ENCODE measurements at regions not wholly inside any gene's neighbourhood (a gene's known extent, or its start where the extent isn't known, plus 50 kb on each side); places are given as distances from the start of the nearest gene placed in this dataset.

DNA sequence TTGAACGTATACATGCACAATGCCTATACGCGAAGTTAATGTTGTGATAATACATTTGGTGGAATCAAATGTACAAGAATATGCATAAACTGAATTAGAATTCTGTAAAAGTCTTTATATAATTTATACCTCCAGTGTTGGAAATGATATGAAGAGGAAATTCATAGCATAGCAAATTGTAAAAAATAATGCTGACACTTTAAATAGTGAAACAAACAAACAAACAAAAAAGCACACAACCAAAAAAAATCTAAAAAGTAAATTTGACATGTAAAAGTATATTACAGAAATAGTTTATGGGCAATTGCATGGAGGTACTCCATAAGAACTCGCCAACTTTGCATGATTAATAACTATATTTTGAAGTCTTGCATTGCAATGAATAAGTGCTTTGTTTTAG, 780.9 kb downstream of the TBC1D32 start:
- Mint-ChIP-seq H3K36me3 (no peaks in the 10 kb centered on the region), H3K9me3 (no peaks in the 10 kb centered on the region)

DNA sequence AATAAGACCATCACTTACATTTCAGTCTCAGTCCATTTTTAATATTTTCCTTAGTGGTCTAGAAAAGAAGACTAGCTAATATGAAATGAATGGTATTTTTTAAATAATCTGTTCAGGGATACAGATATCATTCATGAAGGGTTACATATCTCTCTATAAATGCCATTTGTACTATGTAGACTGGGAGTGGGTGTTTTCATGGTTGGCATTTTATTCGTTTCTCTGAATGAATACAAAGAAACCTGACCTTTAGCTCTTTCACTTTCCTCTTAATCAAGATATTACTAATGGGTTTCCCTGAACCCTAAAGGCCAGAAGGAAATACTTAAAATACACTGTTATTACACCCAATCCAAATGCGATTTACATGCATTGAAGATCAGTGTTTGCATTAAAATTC, 788.9 kb downstream of the TBC1D32 start:
- no peak for ATAC-seq (ENCODE audit: low read depth)
- Mint-ChIP-seq H3K4me1 (no peaks in the 10 kb centered on the region), H3K27ac (no peak overlapping the region), H3K9me3 (no peaks in the 10 kb centered on the region), H3K27me3 (no peaks in the 10 kb centered on the region), H3K4me3 (no peak overlapping the region), H3K36me3 (no peaks in the 10 kb centered on the region)
- DNase-seq (ENCODE audit: low spot score in 2 of 2): no peak

More for the DNA sequence above, 780.9 kb downstream of the TBC1D32 start:
- no peak for ATAC-seq (ENCODE audit: low read depth)
- Mint-ChIP-seq H3K27ac (no peak overlapping the region), H3K4me1 (no peaks in the 10 kb centered on the region), H3K27me3 (no peaks in the 10 kb centered on the region), H3K4me3 (no peak overlapping the region)
- DNase-seq (ENCODE audit: low spot score in 2 of 2): no peak

DNA sequence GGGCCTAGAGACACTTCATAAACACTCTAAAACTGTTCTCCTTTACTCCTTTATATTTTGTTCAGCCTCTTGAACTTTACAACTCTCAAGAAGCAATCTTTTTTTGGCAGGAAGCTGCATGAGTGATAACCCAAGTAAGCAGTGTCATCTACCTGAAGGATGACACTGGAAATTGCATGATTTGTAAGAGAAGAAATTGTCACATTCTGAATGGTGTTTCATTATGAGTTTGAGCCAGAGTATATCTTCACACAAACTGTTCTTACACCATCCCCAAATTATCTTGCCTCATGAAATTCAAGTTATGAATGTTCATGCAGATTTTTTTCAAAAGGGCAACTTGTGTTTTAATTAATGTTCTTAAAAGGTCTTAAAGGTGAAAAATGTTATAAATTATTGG, 799.3 kb downstream of the TBC1D32 start:
- H3K9me3 Mint-ChIP-seq: no peaks in the 10 kb centered on the region
- no peak for DNase-seq (ENCODE audit: low spot score in 2 of 2)
- no peak for ATAC-seq (ENCODE audit: low read depth)
- no peak overlapping the region for H3K4me3 Mint-ChIP-seq
- H3K27ac Mint-ChIP-seq: no peak overlapping the region
- no peaks in the 10 kb centered on the region for H3K4me1 Mint-ChIP-seq
- no peaks in the 10 kb centered on the region for H3K36me3 Mint-ChIP-seq
- H3K27me3 Mint-ChIP-seq: no peaks in the 10 kb centered on the region

GRCh38 chr6:120526576-120526975, 807.7 kb downstream of the TBC1D32 start:
- H3K27ac Mint-ChIP-seq: no peak overlapping the region
- DNase-seq (ENCODE audit: low spot score in 2 of 2): no peak
- no peaks in the 10 kb centered on the region for H3K4me1 Mint-ChIP-seq
- ATAC-seq (ENCODE audit: low read depth): no peak
- H3K36me3 Mint-ChIP-seq: no peaks in the 10 kb centered on the region
- no peak overlapping the region for H3K4me3 Mint-ChIP-seq
- H3K9me3 Mint-ChIP-seq: no peaks in the 10 kb centered on the region
- H3K27me3 Mint-ChIP-seq: no peaks in the 10 kb centered on the region

DNA sequence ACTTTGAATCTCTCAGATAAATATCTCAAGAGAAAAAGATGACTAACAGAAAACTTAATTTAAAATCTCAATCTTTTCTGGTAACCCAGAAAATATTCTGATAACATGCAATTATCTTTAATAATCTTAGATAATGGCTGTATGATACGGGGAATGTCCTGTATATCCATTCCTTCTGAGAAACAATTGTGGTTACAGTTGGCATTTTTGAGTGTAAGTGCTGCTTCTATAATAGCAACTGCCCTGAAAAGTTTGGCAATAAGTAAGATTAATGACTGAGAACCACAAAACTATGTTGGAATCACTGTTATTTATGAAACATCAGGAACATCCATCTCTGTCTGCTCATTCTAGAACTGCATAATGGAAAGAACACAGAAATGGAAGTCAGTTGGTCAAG, 819.7 kb downstream of the TBC1D32 start:
- Mint-ChIP-seq H3K4me1 (no peaks in the 10 kb centered on the region), H3K36me3 (no peaks in the 10 kb centered on the region), H3K27ac (no peak overlapping the region), H3K27me3 (no peaks in the 10 kb centered on the region), H3K9me3 (no peaks in the 10 kb centered on the region), H3K4me3 (no peak overlapping the region)
- no peak for ATAC-seq (ENCODE audit: low read depth)
- DNase-seq (ENCODE audit: low spot score in 2 of 2): no peak

GRCh38 chr6:120511712-120512111, 822.6 kb downstream of the TBC1D32 start:
- Mint-ChIP-seq H3K27ac (no peak overlapping the region), H3K4me1 (no peaks in the 10 kb centered on the region), H3K4me3 (no peak overlapping the region), H3K36me3 (no peaks in the 10 kb centered on the region), H3K27me3 (no peaks in the 10 kb centered on the region), H3K9me3 (no peaks in the 10 kb centered on the region)
- no peak for ATAC-seq (ENCODE audit: low read depth)
- no peak for DNase-seq (ENCODE audit: low spot score in 2 of 2)

GRCh38 chr6:120498711-120499110, 835.6 kb downstream of the TBC1D32 start:
- no peak overlapping the region for H3K4me3 Mint-ChIP-seq
- no peak overlapping the region for H3K27ac Mint-ChIP-seq
- peaks cover 1% of the 10 kb centered on the region for H3K9me3 Mint-ChIP-seq
- no peak for DNase-seq (ENCODE audit: low spot score in 2 of 2)
- H3K27me3 Mint-ChIP-seq: no peaks in the 10 kb centered on the region
- no peaks in the 10 kb centered on the region for H3K4me1 Mint-ChIP-seq
- H3K36me3 Mint-ChIP-seq: no peaks in the 10 kb centered on the region
- no peak for ATAC-seq (ENCODE audit: low read depth)

DNA sequence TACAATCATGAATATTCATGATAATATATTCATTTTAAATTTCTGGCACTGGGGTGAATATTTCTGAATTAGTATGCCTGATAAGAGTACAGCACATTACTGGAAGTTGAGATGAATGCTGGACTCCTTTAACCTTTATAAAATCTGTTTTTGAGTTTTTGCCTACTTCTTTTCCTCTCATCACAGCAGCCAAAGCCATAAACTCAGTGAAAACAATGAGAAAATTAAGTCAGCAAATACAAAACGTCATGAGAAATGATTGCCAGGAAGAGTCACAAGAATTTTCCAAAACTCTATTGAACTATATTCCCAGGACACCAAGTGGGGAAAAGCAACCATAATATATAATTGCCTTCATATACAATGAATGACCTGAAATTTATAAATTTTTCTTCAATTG, 837.6 kb downstream of the TBC1D32 start:
- Mint-ChIP-seq H3K27ac (no peak overlapping the region), H3K27me3 (no peaks in the 10 kb centered on the region), H3K4me1 (no peaks in the 10 kb centered on the region), H3K4me3 (no peak overlapping the region), H3K36me3 (no peaks in the 10 kb centered on the region), H3K9me3 (no peaks in the 10 kb centered on the region)
- ATAC-seq (ENCODE audit: low read depth): no peak
- no peak for DNase-seq (ENCODE audit: low spot score in 2 of 2)

DNA sequence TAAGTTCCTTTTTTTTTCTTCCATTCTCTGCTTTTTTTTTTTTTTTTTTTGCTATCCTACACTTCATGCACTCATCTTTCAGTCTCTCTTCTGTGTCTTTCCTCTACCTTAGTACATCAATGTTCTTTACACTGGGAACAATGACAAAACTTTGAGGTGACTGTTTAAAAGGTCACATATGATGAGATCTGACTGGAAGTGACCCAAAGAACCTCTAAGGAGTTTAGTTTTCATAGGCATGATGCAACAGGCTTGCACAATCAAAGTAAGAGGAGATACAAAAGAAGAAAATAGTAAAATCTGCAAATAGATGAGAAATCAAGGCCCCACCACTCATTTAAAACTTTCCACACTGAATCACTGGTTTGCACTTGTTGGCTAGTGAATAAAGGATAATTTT, 840.8 kb downstream of the TBC1D32 start:
- DNase-seq (ENCODE audit: low spot score in 2 of 2): no peak
- no peaks in the 10 kb centered on the region for H3K36me3 Mint-ChIP-seq
- H3K27me3 Mint-ChIP-seq: no peaks in the 10 kb centered on the region
- no peak overlapping the region for H3K4me3 Mint-ChIP-seq
- H3K9me3 Mint-ChIP-seq: no peaks in the 10 kb centered on the region
- ATAC-seq (ENCODE audit: low read depth): no peak
- H3K27ac Mint-ChIP-seq: no peak overlapping the region
- no peaks in the 10 kb centered on the region for H3K4me1 Mint-ChIP-seq

GRCh38 chr6:120489941-120490340, 844.3 kb downstream of the TBC1D32 start:
- no peaks in the 10 kb centered on the region for H3K9me3 Mint-ChIP-seq
- no peak overlapping the region for H3K4me3 Mint-ChIP-seq
- no peaks in the 10 kb centered on the region for H3K4me1 Mint-ChIP-seq
- no peak overlapping the region for H3K27ac Mint-ChIP-seq
- no peaks in the 10 kb centered on the region for H3K27me3 Mint-ChIP-seq
- DNase-seq (ENCODE audit: low spot score in 2 of 2): no peak
- ATAC-seq (ENCODE audit: low read depth): no peak
- no peaks in the 10 kb centered on the region for H3K36me3 Mint-ChIP-seq

- H3K36me3 Mint-ChIP-seq: peaks cover 2% of the 10 kb centered on the region
- H3K27ac Mint-ChIP-seq: no peak overlapping the region
- H3K4me3 Mint-ChIP-seq: no peak overlapping the region
- no peak for DNase-seq (ENCODE audit: low spot score in 2 of 2)
- H3K27me3 Mint-ChIP-seq: no peaks in the 10 kb centered on the region
- no peaks in the 10 kb centered on the region for H3K4me1 Mint-ChIP-seq
- ATAC-seq (ENCODE audit: low read depth): no peak
- peaks cover 2% of the 10 kb centered on the region for H3K9me3 Mint-ChIP-seq
These were observed 850.1 kb downstream of the TBC1D32 start for GRCh38 chr6:120484146-120484545.

DNA sequence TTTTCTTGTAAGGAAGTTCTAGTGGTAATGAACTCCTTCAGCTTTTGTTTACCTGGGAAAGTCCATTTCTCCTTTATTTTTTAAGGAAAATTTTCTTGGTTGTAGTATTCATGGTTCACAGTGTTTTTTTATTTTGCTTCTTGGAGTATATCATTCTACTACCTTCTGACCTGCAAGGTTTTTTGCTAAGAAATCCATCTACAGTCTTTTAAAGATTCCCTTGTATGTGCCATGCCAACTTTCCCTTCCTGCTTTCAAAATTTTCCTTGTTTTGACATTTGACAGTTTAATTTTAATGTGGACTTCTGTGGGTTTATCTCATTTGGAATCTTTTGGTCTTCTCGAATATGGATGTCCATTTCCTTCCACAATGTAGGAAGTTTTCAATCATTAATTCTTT, 855.6 kb downstream of the TBC1D32 start:
- Mint-ChIP-seq H3K4me3 (no peak overlapping the region), H3K36me3 (peaks cover 2% of the 10 kb centered on the region), H3K9me3 (peaks cover 17% of the 10 kb centered on the region), H3K4me1 (no peaks in the 10 kb centered on the region), H3K27me3 (no peaks in the 10 kb centered on the region), H3K27ac (no peak overlapping the region)
- no peak for ATAC-seq (ENCODE audit: low read depth)
- DNase-seq (ENCODE audit: low spot score in 2 of 2): no peak

GRCh38 chr6:120473804-120474203, 860.5 kb downstream of the TBC1D32 start:
- Mint-ChIP-seq H3K27me3 (no peaks in the 10 kb centered on the region), H3K4me1 (no peaks in the 10 kb centered on the region), H3K27ac (no peak overlapping the region), H3K9me3 (peaks cover 13% of the 10 kb centered on the region), H3K36me3 (no peaks in the 10 kb centered on the region), H3K4me3 (no peak overlapping the region)
- DNase-seq (ENCODE audit: low spot score in 2 of 2) (no peak), ATAC-seq (ENCODE audit: low read depth) (no peak)

GRCh38 chr6:120468486-120468885, 865.8 kb downstream of the TBC1D32 start:
- Mint-ChIP-seq H3K4me3 (no peak overlapping the region), H3K9me3 (peaks cover 3% of the 10 kb centered on the region), H3K27me3 (no peaks in the 10 kb centered on the region), H3K4me1 (no peaks in the 10 kb centered on the region), H3K36me3 (no peaks in the 10 kb centered on the region), H3K27ac (no peak overlapping the region)
- no peak for DNase-seq (ENCODE audit: low spot score in 2 of 2)
- ATAC-seq (ENCODE audit: low read depth): no peak

GRCh38 chr6:120451508-120451907, 882.8 kb downstream of the TBC1D32 start:
- no peaks in the 10 kb centered on the region for H3K36me3 Mint-ChIP-seq
- no peak overlapping the region for H3K27ac Mint-ChIP-seq
- no peak for DNase-seq (ENCODE audit: low spot score in 2 of 2)
- peaks cover 2% of the 10 kb centered on the region for H3K9me3 Mint-ChIP-seq
- no peak overlapping the region for H3K4me3 Mint-ChIP-seq
- no peaks in the 10 kb centered on the region for H3K27me3 Mint-ChIP-seq
- no peak for ATAC-seq (ENCODE audit: low read depth)
- no peaks in the 10 kb centered on the region for H3K4me1 Mint-ChIP-seq

DNA sequence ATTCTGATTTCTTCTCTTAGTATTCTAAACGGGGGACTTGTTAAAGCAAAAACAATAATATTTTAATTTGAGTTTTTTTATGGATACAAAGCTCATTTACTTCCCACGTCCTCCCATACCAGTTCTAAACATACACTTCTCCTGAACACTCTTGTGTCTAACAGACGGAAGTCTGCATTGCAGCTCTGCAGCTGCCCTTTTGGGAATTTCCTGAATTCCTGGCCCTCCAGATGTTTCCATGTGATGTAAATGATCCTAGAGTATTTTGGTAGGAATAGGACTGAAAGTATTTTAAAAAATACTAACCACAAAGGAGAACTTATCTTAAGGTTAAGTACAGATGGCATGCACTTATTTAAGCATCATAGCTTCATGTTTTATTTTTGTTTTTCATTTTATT, 886.7 kb downstream of the TBC1D32 start:
- no peaks in the 10 kb centered on the region for H3K36me3 Mint-ChIP-seq
- H3K27ac Mint-ChIP-seq: no peak overlapping the region
- H3K9me3 Mint-ChIP-seq: no peaks in the 10 kb centered on the region
- DNase-seq (ENCODE audit: low spot score in 2 of 2) (no peak), ATAC-seq (ENCODE audit: low read depth) (no peak)
- H3K27me3 Mint-ChIP-seq: no peaks in the 10 kb centered on the region
- H3K4me3 Mint-ChIP-seq: no peak overlapping the region
- no peaks in the 10 kb centered on the region for H3K4me1 Mint-ChIP-seq

All from memory B cell (primary cell).